ENCODE measurements at regions not wholly inside any gene's neighbourhood (a gene's known extent, or its start where the extent isn't known, plus 50 kb on each side); places are given as distances from the start of the nearest gene placed in this dataset.

DNA sequence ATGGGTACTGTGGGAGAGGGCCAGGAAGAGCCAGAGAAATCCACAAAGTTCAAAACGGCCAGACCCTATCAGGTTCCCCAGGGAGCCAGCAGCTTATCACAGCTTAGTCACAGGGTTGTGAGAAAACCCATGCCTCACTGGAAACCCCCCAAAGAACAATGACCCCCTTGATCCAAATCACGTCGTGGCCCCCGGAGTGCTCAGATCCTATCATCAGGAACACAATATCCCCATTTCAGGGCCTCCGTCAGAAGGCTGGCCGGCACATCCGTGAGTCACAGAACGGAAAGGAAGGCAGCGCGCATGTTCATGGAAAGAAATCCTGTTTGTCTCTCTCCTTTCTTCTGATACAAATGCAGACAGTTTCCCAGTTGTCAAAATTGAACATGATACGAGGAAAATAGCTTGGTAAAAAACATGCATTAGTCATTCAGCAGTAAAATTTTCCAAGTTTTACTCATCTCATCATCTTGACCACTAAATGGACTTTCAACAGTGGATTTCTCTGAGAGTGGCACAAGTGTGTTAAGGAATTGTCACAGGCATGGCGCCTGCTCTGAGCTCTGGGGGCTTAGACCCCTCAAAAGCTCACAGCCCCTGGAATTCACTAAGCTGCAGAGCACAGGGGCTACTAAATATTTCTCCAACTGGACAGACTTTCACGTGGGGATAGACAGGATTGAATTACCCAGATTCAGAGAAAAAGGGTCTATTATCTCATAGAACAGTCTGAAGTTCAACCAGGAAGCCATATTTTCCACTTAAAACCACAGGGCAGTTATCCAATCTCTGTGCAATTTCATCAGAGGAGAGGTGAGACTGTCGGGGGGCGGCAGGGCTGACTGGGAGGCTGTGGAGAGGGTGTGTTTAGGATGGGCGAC, 124.8 kb downstream of the RIPK4 start:
- TF ChIP-seq, protein P1, sequence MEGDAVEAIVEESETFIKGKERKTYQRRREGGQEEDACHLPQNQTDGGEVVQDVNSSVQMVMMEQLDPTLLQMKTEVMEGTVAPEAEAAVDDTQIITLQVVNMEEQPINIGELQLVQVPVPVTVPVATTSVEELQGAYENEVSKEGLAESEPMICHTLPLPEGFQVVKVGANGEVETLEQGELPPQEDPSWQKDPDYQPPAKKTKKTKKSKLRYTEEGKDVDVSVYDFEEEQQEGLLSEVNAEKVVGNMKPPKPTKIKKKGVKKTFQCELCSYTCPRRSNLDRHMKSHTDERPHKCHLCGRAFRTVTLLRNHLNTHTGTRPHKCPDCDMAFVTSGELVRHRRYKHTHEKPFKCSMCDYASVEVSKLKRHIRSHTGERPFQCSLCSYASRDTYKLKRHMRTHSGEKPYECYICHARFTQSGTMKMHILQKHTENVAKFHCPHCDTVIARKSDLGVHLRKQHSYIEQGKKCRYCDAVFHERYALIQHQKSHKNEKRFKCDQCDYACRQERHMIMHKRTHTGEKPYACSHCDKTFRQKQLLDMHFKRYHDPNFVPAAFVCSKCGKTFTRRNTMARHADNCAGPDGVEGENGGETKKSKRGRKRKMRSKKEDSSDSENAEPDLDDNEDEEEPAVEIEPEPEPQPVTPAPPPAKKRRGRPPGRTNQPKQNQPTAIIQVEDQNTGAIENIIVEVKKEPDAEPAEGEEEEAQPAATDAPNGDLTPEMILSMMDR (IDR thresholded peaks at IDR 0.05) = no peak
- DNase-seq (ENCODE audit: low spot score) (peak; percentile 43), ATAC-seq (ENCODE audit: low FRiP score) (peak; percentile 83)

DNA sequence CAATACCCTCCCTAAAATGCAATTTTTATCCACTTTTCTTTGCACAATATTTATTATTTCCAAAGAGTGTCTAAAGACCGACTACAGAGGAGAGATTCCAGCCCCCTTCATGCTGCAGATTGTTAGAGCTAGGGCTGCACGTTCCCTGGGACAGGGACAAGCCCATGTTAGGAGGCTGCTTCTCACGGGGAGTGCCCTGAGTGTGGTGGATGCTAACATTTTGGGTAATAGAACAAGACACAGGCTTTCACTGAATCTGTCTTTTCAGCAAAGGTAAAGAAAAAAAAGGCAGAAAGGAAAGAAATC, 125.4 kb downstream of the RIPK4 start:
- ATAC-seq (ENCODE audit: low FRiP score) = peak; percentile 40
- TF ChIP-seq, protein P1 (IDR thresholded peaks at IDR 0.05) = no peak

GRCh38 chr21:41640748-41641509, 125.9 kb downstream of the RIPK4 start:
- DNase-seq (ENCODE audit: low spot score) (no peak), ATAC-seq (ENCODE audit: low FRiP score) (peak; percentile 44)
- TF ChIP-seq, protein P1 (IDR thresholded peaks at IDR 0.05) = no peak

More for the DNA sequence above, 125.4 kb downstream of the RIPK4 start:
- DNase-seq (ENCODE audit: low spot score) = no peak

DNA sequence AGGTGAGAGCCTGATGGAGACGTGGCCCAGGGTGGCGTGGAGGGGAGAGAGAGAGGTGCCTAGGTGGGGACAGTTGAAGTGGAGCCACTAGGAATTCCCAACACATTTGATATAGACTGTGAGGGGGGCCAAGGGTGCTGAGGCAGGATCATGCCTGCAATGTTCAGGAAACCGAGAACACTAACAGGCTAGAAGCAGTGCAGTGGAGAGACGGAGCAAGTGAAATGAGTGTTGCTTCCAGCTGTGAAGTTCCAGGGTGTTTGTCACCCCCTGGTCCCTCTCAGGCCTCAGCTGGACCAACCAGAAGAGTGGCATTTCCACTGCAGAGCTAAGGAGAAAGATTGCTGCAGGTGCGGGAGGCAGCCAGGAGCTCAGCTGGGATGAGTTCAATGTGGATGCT, 127.1 kb downstream of the RIPK4 start:
- no peak for ATAC-seq (ENCODE audit: low FRiP score)
- TF ChIP-seq, protein P1 (IDR thresholded peaks at IDR 0.05) = no peak
- DNase-seq (ENCODE audit: low spot score) = no peak

DNA sequence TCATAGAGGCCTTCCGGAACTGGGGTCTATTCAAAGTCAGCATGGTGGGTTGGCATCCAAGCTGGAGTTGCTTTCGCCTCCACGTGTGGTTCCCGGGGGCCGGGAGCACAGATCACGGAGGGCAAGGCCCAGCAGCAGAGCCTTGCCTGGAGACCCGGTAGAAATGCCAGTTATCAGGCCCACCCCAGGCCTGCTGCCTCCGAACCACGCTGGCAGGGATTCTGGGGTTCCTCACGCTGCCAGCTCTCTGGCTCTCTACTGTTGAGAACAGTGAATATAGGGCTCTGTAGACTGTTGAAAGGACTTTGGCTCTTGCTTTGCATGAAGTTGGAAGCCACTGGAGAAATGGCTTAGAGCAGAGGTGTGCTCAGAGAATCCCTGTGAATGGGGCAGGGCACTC, 127.5 kb downstream of the RIPK4 start:
- TF ChIP-seq, protein P1 (IDR thresholded peaks at IDR 0.05) = no peak
- DNase-seq (ENCODE audit: low spot score) (no peak), ATAC-seq (ENCODE audit: low FRiP score) (no peak)

DNA sequence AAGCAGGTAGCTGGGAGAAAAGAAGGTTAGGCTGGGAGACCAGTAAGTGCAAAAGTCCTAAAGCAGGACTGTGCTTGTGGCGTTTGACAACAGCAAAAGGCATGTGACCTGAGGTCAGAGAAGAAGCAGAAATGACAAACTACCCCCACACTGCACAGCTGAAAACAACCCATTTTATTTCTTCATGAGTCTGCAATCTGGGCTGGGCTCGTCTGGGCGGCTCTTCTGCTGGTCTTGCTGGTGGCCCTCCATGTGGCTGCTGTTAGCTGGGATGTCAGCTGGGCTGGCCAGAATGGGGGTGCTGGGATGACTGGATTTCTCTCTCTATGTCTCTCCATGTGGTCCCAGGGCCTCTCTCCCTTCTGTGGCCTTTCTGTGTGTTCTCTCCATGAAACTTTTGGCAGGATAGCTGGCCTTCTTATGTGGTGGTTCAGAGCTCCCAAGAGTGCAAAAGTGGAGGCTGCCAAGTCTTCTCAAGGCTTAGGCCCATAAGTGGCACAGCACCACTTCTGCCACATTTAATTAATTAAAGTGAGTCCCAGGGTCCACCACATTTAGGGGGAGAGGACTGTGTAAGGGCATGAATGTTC, 128.6 kb downstream of the RIPK4 start:
- DNase-seq (ENCODE audit: low spot score) (no peak), ATAC-seq (ENCODE audit: low FRiP score) (no peak)

More for the DNA sequence above, 128.6 kb downstream of the RIPK4 start:
- TF ChIP-seq, protein P1 (IDR thresholded peaks at IDR 0.05) = no peak

Data from omental fat pad (tissue), 3 donors.